K562 (cell line): ENCODE measurements at regions not wholly inside any gene's neighbourhood (a gene's known extent, or its start where the extent isn't known, plus 50 kb on each side); places are given as distances from the start of the nearest gene placed in this dataset.

Source experiments
- ATAC-seq: fragments of 200-7000 bp; cut with Tn5 transposase; 3 replicates; pipeline ENCODE4 v1.9.1; 2020; ENCODE audit warnings: moderate library complexity
- BruUV-seq: library from RNA; stranded (reverse); fragments of 400-500 nt; replicated peaks from 2 replicates; lab custom pipeline; 2021; lab: Mats Ljungman, UMichigan
- CTCF ChIA-PET: fragments of 300-600 bp; formaldehyde crosslinking; extraction: SDS; loops from one replicate; lab custom pipeline; 2021; ENCODE audit warnings: low intra/inter-chr PET ratio; lab: Yijun Ruan, JAX
- POLR2A ChIA-PET: fragments of 300-600, 350-650 bp; sonication (Branson Sonifier 250); formaldehyde crosslinking; extraction: SDS; loops from one replicate; lab custom pipeline; 2021; ENCODE audit warnings: antibody characterized with exemption, inconsistent platforms; lab: Yijun Ruan, JAX
- DNase-seq, 4 experiments: peaks; one replicate each; pipeline versions ENCODE4 v3.0.0 to v3.0.0-alpha.2; 2011 to 2018; ENCODE audit warnings: low spot score in 3 of 4, mixed read lengths in 3 of 4; ENCODE audit errors: extremely low read depth in 1 of 4
- FAIRE-seq: peaks from 2 replicates; lab custom pipeline; 2011; peaks lifted over from hg19 to GRCh38; lab: Jason Lieb, UNC
- H2AFZ ChIP-seq: 2 replicates; pipeline ENCODE4 v1.6.0; 2011; ENCODE audit warnings: low read depth, low read length, control low read depth, inconsistent platforms
- H3K27ac ChIP-seq: fragments of 200-600 bp; 3 replicates; pipeline ENCODE4 v1.8.0; 2011; ENCODE audit warnings: low read depth, mild to moderate bottlenecking, control low read depth, inconsistent platforms, low read length, moderate library complexity, mixed read lengths; ENCODE audit errors: extremely low read depth
- H3K27me3 ChIP-seq, 2 experiments: fragments of 300-600 bp in 1 of 2; 2 replicates in 1 of 2; 3 replicates in 1 of 2; pipeline versions ENCODE4 v1.6.0 to v1.8.0; 2011; ENCODE audit warnings: inconsistent platforms in 2 of 2, low read length in 2 of 2, mild to moderate bottlenecking in 1 of 2, mixed read lengths in 1 of 2, moderate library complexity in 1 of 2; ENCODE audit not compliant: control insufficient read depth in 2 of 2, insufficient read depth in 2 of 2
- H3K36me3 ChIP-seq: fragments of 300-600 bp; 3 replicates; pipeline ENCODE4 v1.8.0; 2011; ENCODE audit warnings: mild to moderate bottlenecking, low read length, inconsistent platforms; ENCODE audit not compliant: control insufficient read depth, insufficient read depth
- H3K4me1 ChIP-seq, 2 experiments: fragments of 200-600 bp in 1 of 2; replicated peaks in 1 of 2; 2 replicates in 1 of 2; 3 replicates in 1 of 2; pipeline versions ENCODE4 v1.5.1 to v1.8.0; 2011; ENCODE audit warnings: inconsistent platforms in 2 of 2, low read length in 2 of 2, mild to moderate bottlenecking in 1 of 2, mixed read lengths in 1 of 2, moderate library complexity in 1 of 2; ENCODE audit not compliant: control insufficient read depth in 2 of 2, insufficient read depth in 2 of 2
- H3K4me2 ChIP-seq: 2 replicates; pipeline ENCODE4 v1.6.1; 2011; ENCODE audit warnings: low read length, control low read depth, inconsistent platforms, mixed read lengths; ENCODE audit not compliant: insufficient read depth
- H3K4me3 ChIP-seq: fragments of 200-600 bp; sonication (generic), shearing (Covaris generic); 2 replicates; pipeline ENCODE4 v1.5.1; 2016; ENCODE audit warnings: control low read depth, inconsistent platforms
- H3K79me2 ChIP-seq: fragments of 200-600 bp; 3 replicates; pipeline ENCODE4 v1.8.0; 2011; ENCODE audit warnings: low read length, inconsistent platforms; ENCODE audit not compliant: control insufficient read depth, insufficient read depth
- H3K9ac ChIP-seq, 2 experiments: 2 replicates each; pipeline versions ENCODE4 v1.6.0 to v1.6.1; 2011; ENCODE audit warnings: low read depth in 2 of 2, low read length in 2 of 2, control low read depth in 1 of 2, inconsistent platforms in 1 of 2, mild to moderate bottlenecking in 1 of 2, mixed read lengths in 1 of 2; ENCODE audit not compliant: insufficient read depth in 1 of 2
- H3K9me1 ChIP-seq: one replicate; pipeline ENCODE4 v1.6.0; 2011; ENCODE audit warnings: inconsistent platforms, mild to moderate bottlenecking, low read length, moderate library complexity; ENCODE audit not compliant: control insufficient read depth, insufficient read depth
- H3K9me3 ChIP-seq: replicated peaks from 2 replicates; pipeline ENCODE4 v1.5.1; 2011; ENCODE audit warnings: low read depth, low read length, inconsistent platforms; ENCODE audit not compliant: control insufficient read depth, insufficient read depth
- H4K20me1 ChIP-seq: replicated peaks from 2 replicates; pipeline ENCODE4 v1.6.1; 2011; ENCODE audit warnings: low read length, inconsistent platforms, mixed read lengths; ENCODE audit not compliant: control insufficient read depth, insufficient read depth
- BHLHE40 ChIP-seq: IDR thresholded peaks from 2 replicates; pipeline ENCODE4 v1.6.1; 2011; ENCODE audit warnings: low read length, improper control_type of control experiment
- CBFA2T2 ChIP-seq: fragments of 450-650 bp; conservative IDR thresholded peaks from 2 replicates; pipeline ENCODE4 v1.6.1; 2017; ENCODE audit warnings: mild to moderate bottlenecking
- CBFA2T3 ChIP-seq: fragments of 450-650 bp; IDR thresholded peaks from 2 replicates; pipeline ENCODE4 v1.6.1; 2017
- CEBPB ChIP-seq: fragments of 450-650 bp; IDR thresholded peaks from 2 replicates; pipeline ENCODE4 v1.6.1; 2016; ENCODE audit warnings: missing genetic modification characterization, missing compliant biosample characterization
- EP300 ChIP-seq: IDR thresholded peaks from 2 replicates; pipeline ENCODE4 v1.6.1; 2012; ENCODE audit warnings: low read length, improper control_type of control experiment
- FOSL1 ChIP-seq: fragments of 200-800 bp; sonication (Bioruptor generic); conservative IDR thresholded peaks from 2 replicates; pipeline ENCODE4 v1.6.1; 2016; ENCODE audit warnings: missing genetic modification characterization, missing compliant biosample characterization
- FOXJ2 ChIP-seq: fragments of 200-800 bp; sonication (Bioruptor generic); IDR thresholded peaks from 2 replicates; pipeline ENCODE4 v1.6.1; 2016; ENCODE audit warnings: missing genetic modification characterization, missing compliant biosample characterization
- FOXO4 ChIP-seq: fragments of 450-650 bp; formaldehyde crosslinking; IDR thresholded peaks from 2 replicates; pipeline ENCODE4 v1.4.0; 2020; ENCODE audit warnings: mild to moderate bottlenecking, moderate library complexity
- HDAC8 ChIP-seq: fragments of 450-650 bp; IDR thresholded peaks from 2 replicates; pipeline ENCODE4 v1.6.1; 2016; ENCODE audit warnings: mild to moderate bottlenecking, missing genetic modification characterization, moderate library complexity, missing compliant biosample characterization
- HLTF ChIP-seq: fragments of 450-650 bp; IDR thresholded peaks from 2 replicates; pipeline ENCODE4 v1.6.1; 2016
- MTA1 ChIP-seq: fragments of 450-650 bp; IDR thresholded peaks from 2 replicates; pipeline ENCODE4 v1.6.1; 2017; ENCODE audit warnings: borderline replicate concordance
- NR4A1 ChIP-seq, 2 experiments: fragments of 250-450 bp in 1 of 2; fragments of 450-650 bp in 1 of 2; sonication (Bioruptor Pico) in 1 of 2; IDR thresholded peaks; 2 replicates each; pipeline versions ENCODE4 v1.4.0 to v1.6.1; 2016 to 2020; ENCODE audit warnings: mild to moderate bottlenecking in 2 of 2, missing compliant biosample characterization in 1 of 2, missing genetic modification characterization in 1 of 2, moderate library complexity in 1 of 2
- PML ChIP-seq: IDR thresholded peaks from 2 replicates; pipeline ENCODE4 v1.6.1; 2012; ENCODE audit warnings: low read length, inconsistent platforms
- TAL1 ChIP-seq: fragments of 450-650 bp; IDR thresholded peaks from 2 replicates; pipeline ENCODE4 v1.6.1; 2016; ENCODE audit warnings: mild to moderate bottlenecking
- TCF3 ChIP-seq: sonication (generic); formaldehyde crosslinking; IDR thresholded peaks from 2 replicates; pipeline ENCODE4 v1.4.0; 2020; ENCODE audit warnings: mild to moderate bottlenecking, missing genetic modification reagents
- XRCC4 ChIP-seq: IDR thresholded peaks from one replicate; pipeline ENCODE4 v1.6.1; 2011; ENCODE audit not compliant: insufficient read depth, insufficient read length; ENCODE audit errors: extremely low read depth
- ZBTB12 ChIP-seq: fragments of 250-450 bp; sonication (Bioruptor Pico); IDR thresholded peaks from 2 replicates; pipeline ENCODE4 v1.4.0; 2020
- ZKSCAN3 ChIP-seq: fragments of 250-450 bp; sonication (Bioruptor Pico); IDR thresholded peaks from 2 replicates; pipeline ENCODE4 v1.4.0; 2020
- ZNF140 ChIP-seq: fragments of 250-450 bp; sonication (Bioruptor Pico); IDR thresholded peaks from 2 replicates; pipeline ENCODE4 v1.8.0; 2021; ENCODE audit warnings: moderate library complexity, mild to moderate bottlenecking, inconsistent platforms
- ZNF165 ChIP-seq: fragments of 250-450 bp; sonication (Bioruptor Pico); IDR thresholded peaks from 2 replicates; pipeline ENCODE4 v1.4.0; 2020; ENCODE audit warnings: borderline replicate concordance
- ZNF274 ChIP-seq: IDR thresholded peaks from 2 replicates; pipeline ENCODE4 v1.6.1; 2011; ENCODE audit warnings: low read depth, mild to moderate bottlenecking, low read length, moderate library complexity, borderline replicate concordance
- ZNF347 ChIP-seq: fragments of 450-650 bp; formaldehyde crosslinking; IDR thresholded peaks from 2 replicates; pipeline ENCODE4 v1.4.0; 2020; ENCODE audit warnings: low read depth, mild to moderate bottlenecking, moderate library complexity
- ZNF561 ChIP-seq: fragments of 450-650 bp; formaldehyde crosslinking; conservative IDR thresholded peaks from 2 replicates; pipeline ENCODE4 v1.4.0; 2020; ENCODE audit warnings: mild to moderate bottlenecking, moderate library complexity
- WGBS: fragments of 100-300 bp; shearing (Covaris generic); methylation state at CpG from one replicate; pipeline ENCODE4 v1.1.6; 2016; ENCODE audit warnings: low coverage, mixed read lengths; ENCODE audit not compliant: insufficient coverage; ENCODE audit errors: missing lambda C conversion rate; 5-methylcytosine and 5-hydroxymethylcytosine counted together
- in situ Hi-C: fragments of 300-500 bp; cut with MboI; formaldehyde crosslinking; loops from 4 replicates; pipeline ENCODE4 v1.15.0; 2018; ENCODE audit warnings: inconsistent platforms, mixed read lengths
- intact Hi-C: fragments of 100-400 bp; cut with micrococcal nuclease; formaldehyde crosslinking; loops from 2 replicates; pipeline ENCODE4 v1.14.2; 2022

GRCh38 chr11:10937385-10937771 lies 79.5 kb upstream of the ZBED5 start (continued):
- TF ChIP-seq ZNF561 (no peak), ZNF165 (CRISPR knock-in tag) (no peak), PML (no peak), ZKSCAN3 (CRISPR knock-in tag) (no peak), EP300 (no peak), XRCC4 (no peak), NR4A1 (CRISPR knock-in tag; IDR thresholded peaks at IDR 0.05) (no peak), NR4A1 (tag; IDR thresholded peaks at IDR 0.05) (no peak), ZBTB12 (CRISPR knock-in tag) (no peak), FOXJ2 (no peak)

GRCh38 chr11:10936626-10937384 lies 79.0 kb upstream of the ZBED5 start:
- in situ Hi-C loops: no loop called here
- ChIA-PET CTCF (no interaction called here), POLR2A (interaction anchor here (1.3 to 1.5 kb wide), 2 partner anchors 16 to 128 kb away, joined by 4 to 8 read pairs; partner anchors contain the start of gene EIF4G2)
- DNase-seq (no peak), FAIRE-seq (no peak), ATAC-seq (no peak)
- H3K4me3 ChIP-seq: no peak overlapping the region
- no peaks in the 10 kb centered on the region for H3K36me3 ChIP-seq
- intact Hi-C loops: no loop called here
- WGBS: 71% methylated on average over 5 of the region's 5 CpGs
- no peak overlapping the region for H3K9ac ChIP-seq
- H3K79me2 ChIP-seq: no peaks in the 10 kb centered on the region
- H3K4me2 ChIP-seq: no peak overlapping the region
- H2AFZ ChIP-seq: no peak overlapping the region
- H3K27me3 ChIP-seq: no peaks in the 10 kb centered on the region
- no peaks in the 10 kb centered on the region for H3K9me1 ChIP-seq
- TF ChIP-seq FOSL1 (tag) (no peak), CEBPB (tag) (0 out of 2 replicates have a peak, but pooled peaks have one; percentile 21), HLTF (no peak), CBFA2T2 (0 out of 2 replicates have a peak, but pooled peaks have one; percentile 19), FOXO4 (CRISPR knock-in tag) (no peak), ZNF274 (no peak), ZNF140 (CRISPR knock-in tag) (no peak), CBFA2T3 (peak; percentile 40), MTA1 (no peak), TCF3 (CRISPR knock-in tag) (peak; percentile 31; the same call in 1 of the 2 replicates), HDAC8 (tag) (no peak), TAL1 (peak; percentile 35; the same call in 1 of the 2 replicates), BHLHE40 (peak; percentile 38; the same call in 1 of the 2 replicates), ZNF347 (CRISPR knock-in tag) (no peak)
- no peaks in the 10 kb centered on the region for H4K20me1 ChIP-seq
- H3K9me3 ChIP-seq: no peaks in the 10 kb centered on the region
- no TSS peak for BruUV-seq
- H3K4me1 ChIP-seq: peaks cover 9 to 14% of the 10 kb centered on the region in 2 experiments; a peak in 4 of 5 replicates
- no peak overlapping the region for H3K27ac ChIP-seq
